IgD-negative memory B cell (primary cell): ENCODE measurements at regions not wholly inside any gene's neighbourhood (a gene's known extent, or its start where the extent isn't known, plus 50 kb on each side); places are given as distances from the start of the nearest gene placed in this dataset.

Source experiments
- H3K27ac Mint-ChIP-seq, 3 donors: one replicate each; pipeline ENCODE4 v1.8.0; 2020 to 2022; ENCODE audit warnings: mild to moderate bottlenecking in 3 of 3, mixed read lengths in 3 of 3, moderate library complexity in 1 of 3
- H3K27me3 Mint-ChIP-seq: one replicate; pipeline ENCODE4 v1.8.0; 2021; ENCODE audit warnings: mixed read lengths
- H3K36me3 Mint-ChIP-seq: one replicate; pipeline ENCODE4 v1.8.0; 2020; ENCODE audit warnings: mild to moderate bottlenecking, mixed read lengths
- H3K4me1 Mint-ChIP-seq, 3 donors: one replicate each; pipeline ENCODE4 v1.8.0; 2020 to 2022; ENCODE audit warnings: mixed read lengths in 3 of 3, mild to moderate bottlenecking in 1 of 3
- H3K4me3 Mint-ChIP-seq, 4 donors: one replicate each; pipeline ENCODE4 v1.8.0; 2020 to 2022; ENCODE audit warnings: mild to moderate bottlenecking in 4 of 4, mixed read lengths in 4 of 4, moderate library complexity in 3 of 4
- H3K9me3 Mint-ChIP-seq, 3 donors: one replicate each; pipeline ENCODE4 v1.8.0; 2020 to 2021; ENCODE audit warnings: mixed read lengths in 3 of 3, mild to moderate bottlenecking in 1 of 3

GRCh38 chr18:3384664-3385563 lies 65.1 kb upstream of the TGIF1 start:
- Mint-ChIP-seq H3K27ac (peak overlapping the region in 2 of 3 donors; percentile 0 to 7), H3K27me3 (no peaks in the 10 kb centered on the region), H3K4me3 (peak overlapping the region; percentile 0 to 75 (median 40)), H3K36me3 (peaks cover 2% of the 10 kb centered on the region), H3K9me3 (peaks cover 0 to 3% (median 0%) of the 10 kb centered on the region in 3 donors), H3K4me1 (peaks cover 11 to 12% (median 12%) of the 10 kb centered on the region in 3 donors)

DNA sequence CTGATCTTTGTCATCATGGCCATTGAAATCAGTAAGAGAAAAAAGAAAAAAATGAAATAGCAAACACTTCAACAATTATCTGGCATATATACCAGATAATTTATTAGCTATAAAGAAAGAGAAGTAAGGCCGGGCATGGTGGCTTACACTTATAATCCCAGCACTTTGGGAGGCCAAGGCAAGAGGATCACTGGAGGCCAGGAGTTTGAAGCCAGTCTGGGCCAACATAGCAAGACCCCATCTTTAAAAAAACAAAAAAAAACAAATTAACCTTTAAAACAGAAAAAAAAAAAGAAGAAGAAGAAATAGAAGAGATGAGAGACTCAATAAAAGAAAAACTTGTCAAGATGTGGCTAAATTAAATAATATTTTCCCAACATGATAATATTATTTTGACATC lies 61.6 kb upstream of the TGIF1 start:
- no peak overlapping the region for H3K27ac Mint-ChIP-seq
- peaks cover 5% of the 10 kb centered on the region for H3K36me3 Mint-ChIP-seq
- H3K4me3 Mint-ChIP-seq = no peak overlapping the region
- peaks cover 7 to 14% (median 11%) of the 10 kb centered on the region in 3 donors for H3K4me1 Mint-ChIP-seq
- H3K27me3 Mint-ChIP-seq = no peaks in the 10 kb centered on the region
- H3K9me3 Mint-ChIP-seq = peaks cover 0 to 4% (median 0%) of the 10 kb centered on the region in 3 donors

DNA sequence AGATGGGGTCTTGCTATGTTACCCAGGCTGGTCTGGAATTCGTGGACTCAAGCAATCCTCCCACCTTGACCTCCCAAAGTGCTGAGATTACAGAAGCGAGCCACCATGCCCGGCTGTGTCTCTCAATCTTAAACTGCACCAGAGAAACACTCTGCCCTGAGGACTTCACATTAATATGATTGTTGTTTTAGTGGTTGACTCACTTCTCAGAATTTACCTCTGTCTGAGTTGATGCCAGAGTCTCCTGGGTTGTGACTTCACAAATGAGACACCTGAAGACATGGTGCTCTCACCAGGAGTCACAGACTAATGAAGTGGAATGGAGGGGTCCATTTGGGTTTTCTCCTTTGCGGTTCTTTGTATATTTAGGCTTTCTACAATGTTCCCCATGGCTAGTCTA lies 61.0 kb upstream of the TGIF1 start:
- Mint-ChIP-seq H3K36me3 (peaks cover 5% of the 10 kb centered on the region), H3K4me3 (no peak overlapping the region), H3K9me3 (peaks cover 0 to 8% (median 0%) of the 10 kb centered on the region in 3 donors), H3K4me1 (peaks cover 7 to 14% (median 9%) of the 10 kb centered on the region in 3 donors), H3K27ac (no peak overlapping the region), H3K27me3 (no peaks in the 10 kb centered on the region)

- Mint-ChIP-seq H3K4me3 (no peak overlapping the region), H3K4me1 (peaks cover under 1 to 8% (median 2%) of the 10 kb centered on the region in 3 donors), H3K27ac (no peak overlapping the region), H3K36me3 (peaks cover 5% of the 10 kb centered on the region), H3K9me3 (peaks cover 0 to 15% (median 0%) of the 10 kb centered on the region in 3 donors), H3K27me3 (no peaks in the 10 kb centered on the region)
Measured at GRCh38 chr18:3389977-3390376, 60.0 kb upstream of the TGIF1 start.

DNA sequence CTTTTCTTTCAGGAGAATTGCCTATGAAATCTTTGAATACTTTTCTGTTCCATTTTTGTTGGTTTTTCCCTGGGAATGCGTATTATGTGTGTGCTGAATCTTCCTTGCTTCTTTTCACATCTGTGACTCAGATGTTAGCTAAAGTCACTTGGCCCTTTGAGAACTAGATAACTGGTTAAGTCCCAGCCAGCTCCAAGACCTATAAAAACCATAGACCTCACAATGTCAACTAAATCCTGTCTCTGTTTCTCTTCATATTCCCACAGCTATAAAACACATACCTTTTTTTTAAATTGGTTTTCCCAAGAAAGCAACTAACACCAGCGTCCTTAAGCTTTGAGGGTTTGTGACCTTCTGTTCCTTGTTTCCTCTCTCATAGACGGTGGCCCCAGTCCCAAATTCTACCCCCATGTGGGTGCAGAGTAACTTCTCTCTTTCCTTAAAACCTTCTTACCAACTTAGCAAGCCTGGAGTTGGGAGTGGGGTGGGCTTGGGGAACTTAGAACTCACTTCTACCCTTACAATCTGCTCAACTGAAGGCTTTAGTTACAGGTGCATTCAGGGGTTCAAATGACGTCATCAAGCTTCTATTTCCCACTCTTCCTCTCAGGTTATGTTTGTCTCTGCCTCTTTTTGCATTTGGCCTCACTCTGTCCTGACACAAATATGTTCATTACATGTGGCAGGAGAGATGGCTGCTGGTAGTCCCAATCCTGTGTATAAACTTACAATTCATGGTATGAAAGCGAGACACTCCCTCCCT lies 58.1 kb upstream of the TGIF1 start:
- H3K27me3 Mint-ChIP-seq = no peaks in the 10 kb centered on the region
- H3K4me1 Mint-ChIP-seq = peaks cover 0 to 2% (median 0%) of the 10 kb centered on the region in 3 donors
- H3K27ac Mint-ChIP-seq = no peak overlapping the region
- peaks cover 0 to 19% (median 2%) of the 10 kb centered on the region in 3 donors for H3K9me3 Mint-ChIP-seq
- H3K36me3 Mint-ChIP-seq = peaks cover 5% of the 10 kb centered on the region
- no peak overlapping the region for H3K4me3 Mint-ChIP-seq

DNA sequence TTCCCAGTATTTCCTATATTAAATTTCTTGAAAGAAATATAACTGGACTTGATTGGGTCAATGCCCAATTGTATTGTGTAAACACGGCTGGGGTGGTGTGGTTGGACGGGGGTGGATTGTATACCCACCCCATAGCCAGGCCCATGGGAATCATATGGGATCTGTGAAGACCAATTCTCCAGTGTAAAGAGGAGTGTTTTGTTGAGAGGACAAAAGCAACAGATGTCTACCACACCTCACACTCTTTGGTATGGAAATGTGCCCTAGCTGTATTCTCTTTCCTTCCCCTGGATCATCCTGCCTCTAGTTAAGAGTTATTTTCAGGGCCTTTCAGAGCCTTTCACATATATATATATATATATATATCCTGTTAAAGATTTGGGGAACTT lies 57.5 kb upstream of the TGIF1 start:
- peaks cover 0 to 2% (median 0%) of the 10 kb centered on the region in 3 donors for H3K4me1 Mint-ChIP-seq
- H3K27ac Mint-ChIP-seq = no peak overlapping the region
- no peaks in the 10 kb centered on the region for H3K27me3 Mint-ChIP-seq
- no peak overlapping the region for H3K4me3 Mint-ChIP-seq
- H3K9me3 Mint-ChIP-seq = peaks cover 0 to 19% (median 2%) of the 10 kb centered on the region in 3 donors
- H3K36me3 Mint-ChIP-seq = peaks cover 5% of the 10 kb centered on the region

DNA sequence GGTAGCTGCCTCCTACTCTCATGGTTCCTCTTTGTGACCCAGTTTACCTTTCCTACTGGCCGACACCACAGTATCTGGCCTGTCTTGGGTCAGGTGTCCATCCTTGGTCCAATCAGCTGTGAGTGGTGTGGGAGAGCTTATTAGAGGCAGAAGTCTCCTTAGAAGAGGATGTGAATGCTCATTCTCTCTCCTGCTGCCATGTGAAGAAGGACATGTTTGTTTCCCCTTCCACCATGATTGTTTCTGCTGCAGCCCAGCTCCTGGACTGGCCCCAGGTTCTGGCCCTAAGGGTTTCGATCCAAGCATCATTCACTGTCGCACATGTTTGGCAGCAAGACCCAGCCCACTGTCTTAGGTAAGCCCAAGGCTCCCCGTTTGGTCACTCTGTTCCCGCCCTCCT lies 55.3 kb upstream of the TGIF1 start:
- Mint-ChIP-seq H3K27ac (no peak overlapping the region), H3K4me1 (peaks cover 0 to 2% (median 1%) of the 10 kb centered on the region in 3 donors), H3K4me3 (no peak overlapping the region), H3K27me3 (no peaks in the 10 kb centered on the region), H3K9me3 (peaks cover 0 to 19% (median 2%) of the 10 kb centered on the region in 3 donors), H3K36me3 (peaks cover 3% of the 10 kb centered on the region)

GRCh38 chr18:3395466-3395865 lies 54.5 kb upstream of the TGIF1 start:
- no peaks in the 10 kb centered on the region for H3K27me3 Mint-ChIP-seq
- peaks cover 5 to 6% (median 5%) of the 10 kb centered on the region in 3 donors for H3K4me1 Mint-ChIP-seq
- no peak overlapping the region for H3K4me3 Mint-ChIP-seq
- no peak overlapping the region for H3K27ac Mint-ChIP-seq
- H3K36me3 Mint-ChIP-seq = peaks cover 1% of the 10 kb centered on the region
- H3K9me3 Mint-ChIP-seq = peaks cover 0 to 17% (median 2%) of the 10 kb centered on the region in 3 donors

DNA sequence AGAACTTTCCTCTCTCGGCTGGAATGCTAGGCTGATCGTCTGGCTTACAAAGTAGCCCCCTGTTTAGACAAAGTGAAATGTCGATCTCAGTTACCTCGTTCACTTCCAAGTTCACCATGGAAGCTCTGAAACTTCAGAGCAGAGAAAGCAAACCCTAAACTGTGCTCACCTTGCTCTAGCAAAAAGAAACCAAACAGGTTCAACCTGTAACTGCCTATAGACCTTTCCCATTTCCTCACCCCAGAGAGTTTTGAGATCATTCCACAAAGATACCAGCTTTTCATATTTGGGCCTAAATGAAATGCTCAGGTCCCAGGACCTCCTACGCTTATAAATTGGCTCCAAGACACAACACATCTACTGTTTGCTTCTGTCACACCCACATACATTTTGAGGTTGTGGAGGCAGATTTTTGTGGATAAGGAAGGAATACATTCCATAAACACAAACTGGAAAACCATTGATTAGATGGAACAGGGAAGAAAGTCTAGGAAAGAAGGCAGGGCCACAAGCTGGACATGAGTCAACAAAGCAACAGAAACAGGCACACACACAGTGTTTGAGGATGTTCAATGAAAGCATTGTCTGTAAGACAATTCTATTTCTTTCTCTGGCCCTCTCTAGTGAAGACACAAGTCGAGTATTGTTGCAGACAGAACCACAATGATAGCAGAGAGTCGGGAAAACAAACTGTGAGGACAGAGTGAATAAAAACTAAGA lies 52.8 kb upstream of the TGIF1 start:
- H3K27ac Mint-ChIP-seq = no peak overlapping the region

DNA sequence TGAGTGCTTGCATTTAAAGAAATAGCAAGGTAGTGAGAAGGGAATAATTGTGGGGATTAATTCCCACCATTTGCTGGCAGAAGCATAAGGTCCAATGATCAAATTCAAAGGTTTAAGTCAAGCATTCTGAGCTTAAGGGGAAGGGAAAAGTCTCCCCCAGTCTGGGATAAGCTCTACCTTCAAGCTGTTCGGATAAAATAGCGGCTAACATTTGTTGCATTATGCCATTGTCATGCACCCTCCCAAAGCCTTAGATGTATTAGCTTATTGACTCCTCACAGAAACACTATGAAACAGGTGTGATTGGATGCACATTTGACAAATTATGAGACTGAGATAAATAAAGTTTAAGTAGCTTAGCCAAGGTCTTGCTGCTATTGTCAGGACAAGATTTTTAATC lies 52.2 kb upstream of the TGIF1 start:
- H3K36me3 Mint-ChIP-seq = no peaks in the 10 kb centered on the region
- H3K9me3 Mint-ChIP-seq = peaks cover 0 to 15% (median 2%) of the 10 kb centered on the region in 3 donors
- H3K27me3 Mint-ChIP-seq = peaks cover 1% of the 10 kb centered on the region
- H3K4me3 Mint-ChIP-seq = no peak overlapping the region
- H3K4me1 Mint-ChIP-seq = peaks cover 18 to 24% (median 23%) of the 10 kb centered on the region in 3 donors
- no peak overlapping the region for H3K27ac Mint-ChIP-seq

More for the DNA sequence above, 52.8 kb upstream of the TGIF1 start:
- Mint-ChIP-seq H3K27me3 (peaks cover 1% of the 10 kb centered on the region), H3K36me3 (no peaks in the 10 kb centered on the region), H3K4me1 (peaks cover 16 to 21% (median 19%) of the 10 kb centered on the region in 3 donors), H3K9me3 (peaks cover 0 to 15% (median 2%) of the 10 kb centered on the region in 3 donors), H3K4me3 (no peak overlapping the region)
